HEK293T (cell line): ENCODE measurements at regions not wholly inside any gene's neighbourhood (a gene's known extent, or its start where the extent isn't known, plus 50 kb on each side); places are given as distances from the start of the nearest gene placed in this dataset.

Experiments
- CTCF ChIA-PET: fragments of 350-600 bp; formaldehyde crosslinking; extraction: SDS; loops from one replicate; lab custom pipeline; 2021; ENCODE audit warnings: antibody characterized with exemption, inconsistent platforms; lab: Yijun Ruan, JAX
- POLR2A ChIA-PET: fragments of 350-600 bp; formaldehyde crosslinking; extraction: SDS; loops from one replicate; lab custom pipeline; 2020; ENCODE audit warnings: antibody characterized with exemption, inconsistent platforms; lab: Yijun Ruan, JAX
- DNase-seq: peaks from one replicate; pipeline ENCODE4 v3.0.0; 2012; ENCODE audit warnings: mixed read lengths; ENCODE audit errors: extremely low spot score
- ARNT ChIP-seq: fragments of 450-650 bp; IDR thresholded peaks from 2 replicates; pipeline ENCODE4 v1.6.1; 2017; ENCODE audit warnings: mild to moderate bottlenecking
- BHLHE40 ChIP-seq: fragments of 450-650 bp; IDR thresholded peaks from 2 replicates; pipeline ENCODE4 v1.6.1; 2016; ENCODE audit warnings: mild to moderate bottlenecking, moderate library complexity, borderline replicate concordance
- CTBP1 ChIP-seq: fragments of 450-650 bp; IDR thresholded peaks from 2 replicates; pipeline ENCODE4 v1.6.1; 2016; ENCODE audit warnings: borderline replicate concordance
- ELF4 ChIP-seq: fragments of 450-650 bp; IDR thresholded peaks from 2 replicates; pipeline ENCODE4 v1.6.1; 2017; ENCODE audit warnings: antibody characterized with exemption
- FOXA1 ChIP-seq: fragments of 450-650 bp; IDR thresholded peaks from 2 replicates; pipeline ENCODE4 v1.6.1; 2016; ENCODE audit warnings: mild to moderate bottlenecking
- FOXK2 ChIP-seq: fragments of 450-650 bp; IDR thresholded peaks from 2 replicates; pipeline ENCODE4 v1.6.1; 2016; ENCODE audit warnings: mild to moderate bottlenecking
- FOXM1 ChIP-seq: fragments of 450-650 bp; IDR thresholded peaks from 2 replicates; pipeline ENCODE4 v1.6.1; 2017; ENCODE audit warnings: mild to moderate bottlenecking, borderline replicate concordance
- HDGF ChIP-seq: fragments of 450-650 bp; IDR thresholded peaks from 2 replicates; pipeline ENCODE4 v1.6.1; 2017; ENCODE audit warnings: antibody characterized with exemption, borderline replicate concordance
- L3MBTL2 ChIP-seq: fragments of 450-650 bp; conservative IDR thresholded peaks from 2 replicates; pipeline ENCODE4 v1.6.1; 2016; ENCODE audit warnings: mild to moderate bottlenecking
- LEF1 ChIP-seq: fragments of 450-650 bp; IDR thresholded peaks from 2 replicates; pipeline ENCODE4 v1.6.1; 2017; ENCODE audit warnings: mild to moderate bottlenecking, borderline replicate concordance
- NFRKB ChIP-seq: fragments of 450-650 bp; IDR thresholded peaks from 2 replicates; pipeline ENCODE4 v1.6.1; 2016; ENCODE audit warnings: mild to moderate bottlenecking, moderate library complexity
- SP1 ChIP-seq: fragments of 450-650 bp; IDR thresholded peaks from 2 replicates; pipeline ENCODE4 v1.6.1; 2017
- SUZ12 ChIP-seq: fragments of 450-650 bp; IDR thresholded peaks from 2 replicates; pipeline ENCODE4 v1.6.1; 2016; ENCODE audit warnings: mild to moderate bottlenecking
- TARDBP ChIP-seq: fragments of 450-650 bp; IDR thresholded peaks from 2 replicates; pipeline ENCODE4 v1.6.1; 2016
- ZNF384 ChIP-seq: fragments of 450-650 bp; IDR thresholded peaks from 2 replicates; pipeline ENCODE4 v1.6.1; 2016
- TF ChIP-seq, protein P1 (sequence below): fragments of 450-650 bp; IDR thresholded peaks from 2 replicates; pipeline ENCODE4 v1.6.1; 2016

DNA sequence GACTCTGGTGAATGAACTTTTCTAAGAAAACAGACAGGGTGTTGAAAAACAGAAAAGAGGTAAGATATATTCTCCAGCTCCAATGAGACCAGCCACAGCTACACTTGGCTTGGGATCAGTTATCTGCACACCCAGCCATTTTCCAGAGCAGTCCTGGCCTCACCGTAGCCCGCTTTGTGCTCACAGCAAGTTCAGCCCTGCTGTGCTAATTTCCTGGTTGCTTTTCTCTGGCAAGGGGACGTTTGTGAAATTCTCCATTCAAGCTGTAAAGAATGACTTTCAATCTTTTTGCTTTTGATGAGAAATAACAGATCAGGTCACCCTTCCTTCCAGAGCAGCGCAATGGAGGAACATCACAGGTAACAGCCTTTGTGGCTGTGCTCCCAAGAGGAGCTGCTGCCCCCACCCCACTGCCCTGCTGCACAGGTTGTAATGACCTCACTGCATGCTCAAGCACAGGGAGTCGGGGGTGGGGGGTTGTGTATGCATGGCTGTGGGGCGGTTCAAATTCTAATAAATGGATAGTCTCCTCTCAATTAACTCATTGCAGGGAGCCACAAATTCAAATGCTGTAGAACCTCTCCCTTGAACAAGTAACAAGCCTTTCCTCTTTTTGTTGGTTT, 516.6 kb upstream of the NBEA start:
- no peak for DNase-seq
- CTCF ChIA-PET, result no interaction called here
- POLR2A ChIA-PET, result no interaction called here
- TF ChIP-seq FOXK2 (no peak), ELF4 (no peak), HDGF (no peak), NFRKB (no peak), BHLHE40 (no peak), CTBP1 (no peak), L3MBTL2 (no peak), FOXM1 (no peak), TARDBP (no peak), ARNT (no peak)
- TF ChIP-seq, protein P1, sequence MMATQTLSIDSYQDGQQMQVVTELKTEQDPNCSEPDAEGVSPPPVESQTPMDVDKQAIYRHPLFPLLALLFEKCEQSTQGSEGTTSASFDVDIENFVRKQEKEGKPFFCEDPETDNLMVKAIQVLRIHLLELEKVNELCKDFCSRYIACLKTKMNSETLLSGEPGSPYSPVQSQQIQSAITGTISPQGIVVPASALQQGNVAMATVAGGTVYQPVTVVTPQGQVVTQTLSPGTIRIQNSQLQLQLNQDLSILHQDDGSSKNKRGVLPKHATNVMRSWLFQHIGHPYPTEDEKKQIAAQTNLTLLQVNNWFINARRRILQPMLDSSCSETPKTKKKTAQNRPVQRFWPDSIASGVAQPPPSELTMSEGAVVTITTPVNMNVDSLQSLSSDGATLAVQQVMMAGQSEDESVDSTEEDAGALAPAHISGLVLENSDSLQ, result no peak

DNA sequence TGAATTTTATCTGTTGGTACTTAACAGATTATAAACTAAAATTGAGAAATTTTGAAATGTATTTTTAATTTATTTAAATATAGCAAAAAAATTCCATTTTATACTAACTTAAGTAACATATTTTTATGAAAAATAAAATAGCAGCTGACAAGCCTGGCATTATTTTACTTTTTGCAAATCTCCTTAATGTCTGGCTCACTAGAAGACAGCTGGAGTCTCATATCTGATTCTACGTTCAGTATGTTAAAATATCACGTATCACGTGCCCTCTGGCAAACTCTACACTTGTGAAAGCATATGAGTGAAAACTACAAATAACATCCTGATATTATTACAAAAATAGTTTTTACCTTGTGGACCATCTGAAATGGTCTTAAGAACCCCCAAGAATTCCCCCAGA, 513.2 kb upstream of the NBEA start:
- no peak for DNase-seq
- CTCF ChIA-PET, result no interaction called here
- TF ChIP-seq TARDBP (no peak), ZNF384 (no peak), ELF4 (no peak), FOXA1 (no peak), SUZ12 (no peak), FOXK2 (no peak), LEF1 (no peak), BHLHE40 (no peak), NFRKB (no peak), SP1 (no peak), L3MBTL2 (no peak), HDGF (no peak), CTBP1 (no peak), FOXM1 (no peak)
- TF ChIP-seq, protein P1, result no peak
- POLR2A ChIA-PET, result no interaction called here

- no peak for DNase-seq
- no peak for TF ChIP-seq NFRKB
- no peak for TF ChIP-seq L3MBTL2
- TF ChIP-seq HDGF, result no peak
- TF ChIP-seq ARNT, result no peak
- no peak for TF ChIP-seq SP1
- TF ChIP-seq ELF4, result no peak
- no peak for TF ChIP-seq SUZ12
- no peak for TF ChIP-seq LEF1
- TF ChIP-seq ZNF384, result no peak
- TF ChIP-seq FOXM1, result no peak
- no peak for TF ChIP-seq FOXK2
- no peak for TF ChIP-seq TARDBP
- TF ChIP-seq FOXA1, result no peak
- TF ChIP-seq CTBP1, result no peak
- no peak for TF ChIP-seq BHLHE40
- TF ChIP-seq, protein P1, result no peak
- POLR2A ChIA-PET, result no interaction called here
Observed at GRCh38 chr13:34430294-34430693, 511.8 kb upstream of the NBEA start.

DNA sequence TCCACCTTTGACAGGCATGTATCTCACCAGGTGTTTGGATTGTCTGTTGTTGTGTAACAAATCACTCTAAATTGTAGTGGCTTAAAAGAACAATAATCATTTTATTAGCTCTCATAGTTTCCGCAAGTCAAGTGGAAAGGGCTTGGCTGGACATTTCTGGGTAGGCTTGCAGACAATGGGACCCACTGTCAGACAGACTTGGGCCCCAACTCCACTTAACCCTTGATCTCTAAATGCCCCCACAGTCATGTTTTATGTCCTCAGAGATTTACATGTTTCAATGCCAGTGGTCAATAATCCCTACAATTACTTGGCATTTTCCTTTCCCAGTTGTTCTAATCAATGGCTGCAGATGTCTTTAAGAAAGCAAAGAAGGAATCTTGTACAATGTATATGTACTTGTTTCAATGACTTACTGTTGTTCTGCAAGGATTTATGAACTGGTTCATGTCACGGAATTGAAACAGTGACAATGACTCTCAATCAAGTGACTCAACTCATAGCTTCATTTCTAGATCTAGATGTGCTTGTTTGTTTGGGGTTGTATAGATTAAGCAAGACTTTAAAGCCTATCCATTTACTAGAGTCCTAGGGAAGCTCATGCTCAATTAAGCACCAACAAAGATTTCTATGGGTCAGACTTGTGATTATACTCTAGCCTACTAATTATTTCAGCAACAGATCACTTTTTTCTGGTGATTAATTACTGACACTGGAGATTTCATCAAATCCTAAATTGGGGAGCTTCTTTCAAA, 510.1 kb upstream of the NBEA start:
- no peak for TF ChIP-seq FOXA1
- TF ChIP-seq NFRKB, result no peak
- TF ChIP-seq ARNT, result no peak
- TF ChIP-seq, protein P1, result no peak
- TF ChIP-seq SP1, result no peak
- TF ChIP-seq FOXM1, result no peak
- TF ChIP-seq FOXK2, result no peak
- TF ChIP-seq TARDBP, result no peak
- TF ChIP-seq LEF1, result no peak
- TF ChIP-seq ZNF384, result no peak
- TF ChIP-seq CTBP1, result no peak
- ChIA-PET CTCF (no interaction called here), POLR2A (no interaction called here)
- no peak for DNase-seq

More at GRCh38 chr13:34430294-34430693, 511.8 kb upstream of the NBEA start:
- CTCF ChIA-PET, result no interaction called here

GRCh38 chr13:34435338-34435737, 506.7 kb upstream of the NBEA start:
- POLR2A ChIA-PET, result no interaction called here
- peak; percentile 34 for DNase-seq
- CTCF ChIA-PET, result interaction anchor here (0.6 kb wide), 1 partner anchor 528 kb away, joined by 4 read pairs; no protein-coding TSS in a partner anchor
- TF ChIP-seq SP1, result no peak
- no peak for TF ChIP-seq ELF4
- TF ChIP-seq ARNT, result no peak
- TF ChIP-seq FOXA1, result no peak

DNA sequence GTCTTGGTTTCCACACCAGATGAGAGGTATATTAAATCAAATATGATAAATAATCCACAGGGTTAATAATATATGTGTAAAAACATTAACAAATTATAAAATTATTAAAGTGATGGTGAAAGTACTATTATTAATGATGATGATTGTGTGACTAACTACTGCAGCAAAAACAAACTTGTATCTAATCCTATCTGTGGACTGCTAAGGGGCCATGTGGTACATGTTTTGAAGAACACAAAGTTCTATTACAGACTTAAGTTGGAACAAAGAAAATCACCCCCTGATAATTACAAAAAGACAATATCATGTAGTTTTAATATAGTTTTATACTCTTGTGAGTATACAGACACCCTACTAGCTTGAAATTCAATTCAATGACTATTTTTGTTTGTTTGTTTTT, 504.2 kb upstream of the NBEA start:
- ChIA-PET CTCF (no interaction called here), POLR2A (no interaction called here)
- TF ChIP-seq FOXM1, result no peak
- no peak for TF ChIP-seq HDGF
- no peak for TF ChIP-seq LEF1
- TF ChIP-seq TARDBP, result no peak
- no peak for TF ChIP-seq CTBP1
- no peak for DNase-seq
